ENCODE measurements at regions not wholly inside any gene's neighbourhood (a gene's known extent, or its start where the extent isn't known, plus 50 kb on each side); places are given as distances from the start of the nearest gene placed in this dataset.

GRCh38 chr9:16924311-16924915 is 53.9 kb upstream of the BNC2 start:
- no peaks in the 10 kb centered on the region for H3K9me3 ChIP-seq (ENCODE audit: low read depth, low read length)
- TF ChIP-seq POLR2AphosphoS5 (IDR thresholded peaks at IDR 0.05; ENCODE audit: borderline replicate concordance, low read depth, low read length) = no peak
- TF ChIP-seq FOXP2 (optimal IDR thresholded peaks at IDR 0.05; ENCODE audit: control extremely low read depth, extremely low read length, insufficient read depth) = no peak
- no peak for TF ChIP-seq EZH2 (IDR thresholded peaks at IDR 0.05)
- no peaks in the 10 kb centered on the region for H3K36me3 ChIP-seq (ENCODE audit: insufficient read depth, low read length)
- H3K4me3 ChIP-seq = no peak overlapping the region
- DNase-seq (ENCODE audit: low read depth, low spot score) = no peak
- H3K9ac ChIP-seq (ENCODE audit: insufficient read length) = no peak overlapping the region
- H3K27ac ChIP-seq = no peak overlapping the region

DNA sequence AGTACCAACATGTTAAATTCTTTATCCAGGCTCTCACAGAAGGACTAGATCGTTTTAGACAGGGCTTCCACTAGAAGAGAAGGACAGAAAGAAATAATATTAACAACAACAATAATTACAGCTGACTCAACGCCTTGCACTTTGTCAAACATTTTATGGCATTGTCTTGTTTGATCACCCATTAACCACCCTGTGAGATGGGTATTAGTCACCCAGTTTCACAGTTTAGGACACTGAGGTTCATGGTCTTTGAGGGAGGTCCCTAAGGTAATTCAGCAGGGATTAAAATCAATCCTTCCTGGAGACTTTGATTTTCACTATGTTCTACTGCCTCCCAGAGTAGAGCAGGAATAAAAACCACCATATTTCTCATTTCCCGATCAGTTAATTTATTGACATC is 51.4 kb upstream of the BNC2 start:
- Histone ChIP-seq H3K27ac (no peak overlapping the region), H3K4me3 (no peak overlapping the region), H3K9ac (ENCODE audit: insufficient read length) (no peak overlapping the region), H3K9me3 (ENCODE audit: low read depth, low read length) (no peaks in the 10 kb centered on the region), H3K36me3 (ENCODE audit: insufficient read depth, low read length) (no peaks in the 10 kb centered on the region)
- TF ChIP-seq FOXP2 (optimal IDR thresholded peaks at IDR 0.05; ENCODE audit: control extremely low read depth, extremely low read length, insufficient read depth) (no peak), EZH2 (IDR thresholded peaks at IDR 0.05) (no peak), POLR2AphosphoS5 (IDR thresholded peaks at IDR 0.05; ENCODE audit: borderline replicate concordance, low read depth, low read length) (no peak)
- no peak for DNase-seq (ENCODE audit: low read depth, low spot score)

All from SK-N-MC (cell line).